SK-N-SH (cell line): ENCODE measurements at regions not wholly inside any gene's neighbourhood (a gene's known extent, or its start where the extent isn't known, plus 50 kb on each side); places are given as distances from the start of the nearest gene placed in this dataset.

ENCODE experiments used
- CHD2 ChIP-seq: fragments of 150-350 bp; IDR thresholded peaks from 2 replicates; pipeline ENCODE4 v1.6.1; 2018; ENCODE audit warnings: low read length; ENCODE audit not compliant: partially characterized antibody
- CTCF ChIP-seq: fragments of 200-600 bp; sonication (generic); IDR thresholded peaks from 2 replicates; pipeline ENCODE4 v1.6.1; 2017; ENCODE audit warnings: antibody characterized with exemption, mild to moderate bottlenecking, moderate library complexity
- EP300 ChIP-seq, 2 experiments: IDR thresholded peaks; 2 replicates each; pipeline versions ENCODE4 v1.4.0 to v1.6.1; 2012; ENCODE audit warnings: borderline replicate concordance in 1 of 2, low read depth in 1 of 2, low read length in 1 of 2
- GABPA ChIP-seq: IDR thresholded peaks from 2 replicates; pipeline ENCODE4 v1.4.0; 2012; ENCODE audit warnings: low read depth, mild to moderate bottlenecking
- GATA2 ChIP-seq: sonication (generic); formaldehyde crosslinking; IDR thresholded peaks from 2 replicates; pipeline ENCODE4 v1.5.0; 2020; ENCODE audit warnings: mild to moderate bottlenecking, missing genetic modification reagents
- JUND ChIP-seq: IDR thresholded peaks from 2 replicates; pipeline ENCODE4 v1.4.0; 2012
- MAX ChIP-seq: IDR thresholded peaks from 2 replicates; pipeline ENCODE4 v1.4.0; 2012; ENCODE audit warnings: low read depth
- MXI1 ChIP-seq: IDR thresholded peaks from 2 replicates; pipeline ENCODE4 v1.6.1; 2012; ENCODE audit warnings: mild to moderate bottlenecking, low read depth, low read length, improper control_type of control experiment
- NRF1 ChIP-seq: IDR thresholded peaks from 2 replicates; pipeline ENCODE4 v1.6.1; 2012; ENCODE audit warnings: low read depth, mild to moderate bottlenecking, low read length
- POLR2AphosphoS5 ChIP-seq: IDR thresholded peaks from 2 replicates; pipeline ENCODE4 v1.6.1; 2012; ENCODE audit warnings: low read depth, low read length
- TAF1 ChIP-seq: IDR thresholded peaks from 2 replicates; pipeline ENCODE4 v1.6.1; 2012; ENCODE audit warnings: low read depth, mild to moderate bottlenecking, low read length, moderate library complexity, borderline replicate concordance
- TCF12 ChIP-seq: IDR thresholded peaks from 2 replicates; pipeline ENCODE4 v1.4.0; 2012
- USF2 ChIP-seq: fragments of 150-350 bp; IDR thresholded peaks from 2 replicates; pipeline ENCODE4 v1.6.1; 2017; ENCODE audit warnings: antibody characterized with exemption, low read length, low read depth, borderline replicate concordance
- YY1 ChIP-seq: IDR thresholded peaks from 2 replicates; pipeline ENCODE4 v1.4.0; 2012; ENCODE audit warnings: low read depth, mild to moderate bottlenecking

GRCh38 chr18:39781565-39781964, 2173.5 kb upstream of the PIK3C3 start:
- TF ChIP-seq CTCF (no peak), POLR2AphosphoS5 (no peak), USF2 (no peak), NRF1 (no peak), EP300 (IDR thresholded peaks at IDR 0.05; ENCODE audit: borderline replicate concordance in 1 of 2, low read depth in 1 of 2, low read length in 1 of 2) (no peak), TAF1 (no peak), MXI1 (no peak), JUND (no peak), GATA2 (CRISPR knock-in tag) (no peak), MAX (no peak), TCF12 (no peak), GABPA (no peak), CHD2 (no peak), YY1 (no peak)
